GM18505 (cell line): ENCODE measurements at regions not wholly inside any gene's neighbourhood (a gene's known extent, or its start where the extent isn't known, plus 50 kb on each side); places are given as distances from the start of the nearest gene placed in this dataset.
"Not testable (repeated sequence)": the region's sequence is repeated elsewhere in the genome, so short reads cannot be mapped to it uniquely, and the experiment has no call there.

Experiments used
- ATAC-seq: cut with Tn5 transposase; IDR thresholded peaks from one replicate; pipeline ENCODE4 v1.9.1; 2021; ENCODE audit not compliant: unreplicated experiment
- POLR2A ChIP-seq: IDR thresholded peaks from 4 replicates; pipeline ENCODE4 v1.6.1; 2011; ENCODE audit warnings: borderline replicate concordance; ENCODE audit not compliant: insufficient read depth, insufficient read length; ENCODE audit errors: extremely low read depth

DNA sequence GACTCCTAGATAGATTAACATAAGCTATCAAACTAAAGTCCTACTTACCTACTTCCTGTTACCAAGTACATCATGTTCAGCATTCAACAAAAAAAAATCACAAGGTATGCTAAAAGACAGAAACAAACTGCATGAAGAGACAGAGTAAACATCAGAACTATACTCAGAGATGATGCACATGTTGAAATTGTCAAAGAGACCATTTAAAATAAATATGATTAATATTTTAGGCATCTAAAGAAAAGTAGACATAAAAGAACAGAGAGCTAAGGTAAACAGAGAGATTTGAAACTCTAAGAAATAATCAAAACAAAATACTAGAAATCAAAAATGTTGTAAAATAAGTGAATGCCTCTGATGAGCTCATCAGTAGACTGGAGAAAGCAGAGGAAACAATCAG lies 224.8 kb upstream of the STAC start:
- no peak for TF ChIP-seq POLR2A
- ATAC-seq = no peak

- no peak for TF ChIP-seq POLR2A
- ATAC-seq = no peak
Measured at GRCh38 chr3:36164400-36164799, 215.9 kb upstream of the STAC start.

GRCh38 chr3:36165509-36166290 lies 214.6 kb upstream of the STAC start:
- no peak for ATAC-seq
- no peak for TF ChIP-seq POLR2A

DNA sequence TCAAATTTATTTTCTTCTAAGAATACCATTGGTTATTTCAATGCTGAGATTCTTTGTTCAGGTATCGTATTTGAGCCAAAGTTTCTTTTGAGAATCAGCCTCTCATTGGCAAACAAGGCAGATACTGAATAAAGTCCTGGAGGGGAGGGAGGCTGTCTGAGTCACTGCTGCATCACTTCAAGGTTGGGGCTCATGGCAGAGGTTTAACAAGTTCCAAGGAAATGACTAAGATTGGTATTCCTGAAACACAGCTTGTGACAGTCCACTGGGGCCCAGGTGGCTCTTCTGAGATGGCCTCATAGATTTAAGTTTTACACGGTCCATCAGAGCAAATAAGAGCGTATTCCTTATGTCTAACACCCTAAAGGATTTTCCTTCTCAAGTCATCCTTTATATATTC lies 213.8 kb upstream of the STAC start:
- no peak for TF ChIP-seq POLR2A

GRCh38 chr3:36172699-36173098 lies 207.6 kb upstream of the STAC start:
- TF ChIP-seq POLR2A = no peak
- no peak for ATAC-seq

More for the DNA sequence above, 213.8 kb upstream of the STAC start:
- ATAC-seq = no peak

DNA sequence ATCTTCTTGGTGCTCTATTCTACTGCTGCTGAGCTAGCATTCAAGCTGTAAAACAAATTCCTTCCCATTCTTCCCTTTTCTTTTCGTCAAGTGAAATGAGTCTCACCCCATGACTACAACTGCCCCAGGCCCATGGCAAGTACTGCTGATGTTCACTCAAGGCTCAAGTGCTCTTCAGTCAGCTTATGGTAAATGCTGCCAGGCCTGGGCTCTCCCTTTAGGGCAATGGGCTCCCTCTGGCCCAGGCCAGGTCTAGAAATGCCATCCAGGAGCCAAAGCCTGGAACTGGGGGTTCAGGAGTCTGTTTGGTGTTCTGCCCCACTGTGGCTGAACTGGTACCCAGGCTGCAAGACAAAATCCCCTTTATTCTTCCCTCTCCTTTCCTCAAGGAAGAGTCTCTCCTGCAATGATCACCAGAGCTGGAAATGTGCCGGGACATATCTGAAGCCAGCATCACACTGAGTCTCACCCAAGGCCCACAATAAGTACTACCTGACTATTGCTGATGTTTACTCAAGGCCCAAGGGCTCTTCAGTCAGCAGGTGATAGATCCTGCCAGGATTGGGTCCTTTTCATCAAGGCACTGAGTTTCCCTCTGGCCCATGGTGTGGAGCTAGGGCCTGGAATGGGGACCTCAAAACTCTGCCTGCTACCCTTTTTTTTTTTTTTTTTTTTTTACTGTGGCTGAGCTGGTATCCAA lies 205.0 kb upstream of the STAC start:
- no peak for ATAC-seq
- no peak for TF ChIP-seq POLR2A

GRCh38 chr3:36175916-36176461 lies 204.3 kb upstream of the STAC start:
- ATAC-seq = no peak
- no peak for TF ChIP-seq POLR2A

- TF ChIP-seq POLR2A = no peak
- ATAC-seq = no peak
Measured at GRCh38 chr3:36178018-36178417, 202.3 kb upstream of the STAC start.

- ATAC-seq = no peak
- TF ChIP-seq POLR2A = no peak
Measured at GRCh38 chr3:36182024-36182423, 198.3 kb upstream of the STAC start.

- not testable (repeated sequence) for ATAC-seq
Measured at GRCh38 chr3:36187197-36187596, 193.1 kb upstream of the STAC start.

GRCh38 chr3:36192901-36193300 lies 187.4 kb upstream of the STAC start:
- no peak for ATAC-seq
- no peak for TF ChIP-seq POLR2A

GRCh38 chr3:36193448-36193847 lies 186.9 kb upstream of the STAC start:
- no peak for ATAC-seq
- no peak for TF ChIP-seq POLR2A

GRCh38 chr3:36196058-36196457 lies 184.2 kb upstream of the STAC start:
- no peak for TF ChIP-seq POLR2A
- ATAC-seq = no peak

GRCh38 chr3:36197151-36197550 lies 183.2 kb upstream of the STAC start:
- ATAC-seq = no peak
- no peak for TF ChIP-seq POLR2A

GRCh38 chr3:36201546-36201945 lies 178.8 kb upstream of the STAC start:
- no peak for TF ChIP-seq POLR2A
- no peak for ATAC-seq

DNA sequence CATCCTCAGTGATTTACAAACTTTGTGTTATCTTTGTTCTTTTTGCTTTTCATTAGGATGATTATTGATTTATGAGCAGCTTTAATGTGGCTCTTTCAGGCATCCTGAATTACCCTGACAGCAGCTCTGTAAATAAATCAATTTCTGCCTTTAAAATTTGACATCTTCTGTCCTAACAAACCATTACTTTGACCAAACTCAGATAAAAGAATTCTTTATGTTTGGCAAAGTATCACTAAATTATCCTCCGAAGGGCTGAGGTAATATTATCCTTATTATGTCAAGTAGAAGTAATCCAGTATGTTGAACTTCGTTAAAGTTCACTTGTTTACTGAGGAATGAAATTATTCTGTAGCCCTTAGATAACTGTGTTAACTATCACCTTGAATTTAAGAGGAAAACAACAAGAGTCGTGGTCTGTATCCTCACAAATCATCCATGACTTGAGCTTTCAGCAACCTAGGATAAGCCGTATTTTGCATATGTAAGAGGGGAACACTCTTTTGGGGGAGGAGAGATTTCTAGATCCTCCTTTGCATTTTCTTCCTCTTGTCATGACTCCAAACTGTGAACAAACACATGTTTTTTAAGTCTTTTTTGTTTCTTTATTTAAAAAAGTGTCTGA lies 173.2 kb upstream of the STAC start:
- no peak for TF ChIP-seq POLR2A
- no peak for ATAC-seq
